GM21367 (cell line): ENCODE measurements at regions not wholly inside any gene's neighbourhood (a gene's known extent, or its start where the extent isn't known, plus 50 kb on each side); places are given as distances from the start of the nearest gene placed in this dataset.

Experiments
- ATAC-seq: cut with Tn5 transposase; IDR thresholded peaks from one replicate; pipeline ENCODE4 v1.9.1; 2021; ENCODE audit not compliant: unreplicated experiment

DNA sequence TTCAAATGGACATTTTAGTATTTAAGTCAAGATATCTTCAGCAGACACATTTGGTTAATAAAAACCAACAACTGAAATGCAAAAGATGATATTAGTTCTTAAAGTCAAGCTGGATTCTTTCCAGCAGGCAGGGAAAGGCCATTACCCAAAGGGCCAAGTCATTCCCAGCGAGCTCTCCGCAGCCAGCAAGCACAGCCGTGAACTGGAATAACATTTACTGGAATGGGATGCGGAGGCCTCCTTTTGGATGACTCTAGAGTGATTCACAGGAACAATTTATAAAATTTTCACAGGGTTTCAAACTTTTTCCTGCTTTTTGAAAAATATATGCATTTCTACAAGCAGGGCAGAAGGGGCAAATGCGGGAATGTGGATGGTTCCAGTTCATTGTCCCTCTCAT, 76.6 kb upstream of the DAB2 start:
- ATAC-seq, result no peak

DNA sequence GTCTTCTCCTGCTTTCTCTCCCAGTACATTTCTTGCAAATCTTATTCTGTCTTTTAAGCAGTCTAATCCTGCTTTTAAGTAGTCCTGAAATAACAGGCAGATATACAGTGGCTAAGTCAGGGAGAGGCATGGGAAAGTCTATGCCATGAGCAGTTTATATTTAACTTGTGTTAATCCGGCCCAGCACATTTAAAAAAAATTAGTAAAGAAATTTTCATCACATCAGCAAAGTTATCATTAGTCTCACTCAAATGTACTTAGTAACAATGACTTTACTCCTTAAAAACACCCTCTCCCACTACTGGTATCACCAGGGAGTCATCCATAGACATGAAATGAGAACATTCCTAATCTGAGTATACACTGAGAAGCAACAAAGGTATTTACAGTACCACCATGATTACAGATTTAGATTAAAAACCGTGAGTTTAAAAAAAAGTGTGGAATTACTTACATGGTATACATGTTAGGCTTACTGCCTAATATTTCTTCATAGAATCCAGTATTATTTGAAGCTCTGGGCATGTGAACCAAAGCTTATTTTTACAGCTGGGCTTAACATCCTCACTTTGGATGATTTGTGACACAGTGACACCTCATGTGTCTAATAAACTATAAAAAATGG, 75.9 kb upstream of the DAB2 start:
- no peak for ATAC-seq

DNA sequence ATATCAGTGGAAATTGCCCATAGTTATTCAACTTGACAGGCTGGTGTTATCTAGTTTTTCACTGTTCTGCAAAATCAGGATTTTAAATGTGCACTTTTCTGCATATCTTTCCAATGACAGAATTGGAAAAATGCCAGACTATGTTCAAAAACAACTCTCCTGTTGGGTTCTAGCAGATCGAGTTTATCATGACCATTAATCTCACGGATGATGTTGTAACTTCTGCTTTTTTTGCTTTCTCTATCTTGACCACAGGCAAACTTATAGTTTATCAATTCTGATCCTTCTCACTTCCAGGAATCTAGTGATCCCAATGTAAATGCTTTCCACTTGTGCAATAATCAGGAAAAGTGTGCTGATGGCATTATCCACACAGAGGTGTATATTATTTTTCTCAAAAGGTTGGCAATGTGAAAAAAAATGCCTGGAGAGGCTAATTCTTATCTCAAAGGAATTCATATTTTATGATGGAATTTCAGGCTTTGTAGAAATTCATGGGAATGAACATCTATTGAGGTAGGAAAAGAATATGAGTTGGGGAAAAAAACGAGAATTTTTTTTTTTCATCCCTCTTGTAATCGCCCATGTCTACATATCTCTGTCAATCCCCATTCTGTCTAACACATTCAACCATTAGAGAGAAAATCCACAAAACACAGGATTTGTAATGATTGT, 73.6 kb upstream of the DAB2 start:
- no peak for ATAC-seq

DNA sequence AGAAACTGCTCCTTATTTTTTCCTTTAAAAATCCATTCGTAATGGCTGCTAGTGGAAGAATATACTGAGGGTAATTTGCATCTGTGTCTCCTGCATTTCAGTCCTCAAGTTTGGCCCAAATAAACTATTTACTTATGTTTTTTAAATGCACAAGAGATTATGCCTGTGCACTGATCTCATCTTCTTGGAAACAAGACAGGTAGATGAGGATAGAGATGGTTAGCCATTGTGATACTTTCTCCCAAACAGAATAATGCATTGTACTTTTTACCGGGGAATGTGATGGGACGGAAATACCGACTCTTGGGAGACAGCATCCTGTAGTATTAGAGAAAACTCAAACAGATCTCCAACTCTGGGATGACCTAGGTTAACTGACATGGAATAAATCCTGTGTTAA, 72.5 kb upstream of the DAB2 start:
- ATAC-seq, result no peak

DNA sequence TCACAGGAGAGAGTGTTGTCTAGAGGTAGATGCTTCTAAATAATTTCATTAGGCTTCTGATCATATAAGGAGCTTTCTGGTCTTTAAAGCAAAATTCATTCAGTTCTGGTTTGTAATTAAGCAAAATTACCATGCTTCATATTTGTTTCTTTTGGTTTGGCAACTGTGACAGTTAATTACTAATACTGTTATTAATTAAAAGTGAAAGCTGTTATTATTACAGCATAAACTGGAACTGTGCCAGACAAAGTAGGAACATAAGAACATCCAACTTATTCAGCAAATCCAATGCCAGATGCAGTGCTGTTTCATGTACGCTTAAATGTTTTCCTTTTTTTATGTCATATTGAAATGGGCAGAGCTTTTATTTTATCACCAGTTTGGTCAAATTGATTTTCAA, 70.4 kb upstream of the DAB2 start:
- no peak for ATAC-seq

DNA sequence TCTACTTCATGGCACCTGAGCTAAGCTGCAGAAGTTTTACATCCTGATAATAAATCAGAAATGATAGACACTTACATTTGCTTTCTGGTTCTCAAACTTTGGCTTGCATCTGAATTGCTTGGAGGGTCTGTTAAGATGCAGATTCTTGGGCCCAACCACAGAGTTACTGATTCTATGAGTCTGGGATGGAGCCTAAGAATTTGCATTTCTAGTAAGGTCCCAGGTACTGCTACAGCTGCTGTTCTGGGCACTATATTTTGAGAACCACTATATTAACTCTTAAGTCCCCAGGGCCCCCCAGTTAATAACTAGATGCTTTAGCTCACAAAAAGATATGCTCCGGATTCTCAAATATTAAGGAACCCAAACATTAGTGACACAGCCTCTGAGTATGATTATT, 69.8 kb upstream of the DAB2 start:
- no peak for ATAC-seq

DNA sequence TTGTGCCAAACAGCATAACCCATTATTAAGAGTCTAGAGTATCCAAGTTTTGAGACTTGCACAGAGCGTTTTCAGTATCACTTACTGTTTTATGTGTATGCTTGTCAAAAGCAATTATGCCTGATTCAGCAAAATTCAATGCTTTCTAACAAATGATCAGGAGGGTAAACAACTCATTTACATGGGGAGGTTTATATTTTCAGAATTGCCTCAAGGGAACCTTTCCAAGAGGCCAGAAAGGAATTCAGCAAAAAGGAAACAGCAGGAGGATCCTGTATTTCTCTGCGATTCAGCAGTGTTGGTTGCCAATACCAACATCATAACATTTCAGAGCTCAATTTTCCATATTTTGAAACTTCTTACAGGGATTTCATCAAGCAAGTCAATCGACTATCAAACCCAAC, 69.3 kb upstream of the DAB2 start:
- ATAC-seq, result no peak

DNA sequence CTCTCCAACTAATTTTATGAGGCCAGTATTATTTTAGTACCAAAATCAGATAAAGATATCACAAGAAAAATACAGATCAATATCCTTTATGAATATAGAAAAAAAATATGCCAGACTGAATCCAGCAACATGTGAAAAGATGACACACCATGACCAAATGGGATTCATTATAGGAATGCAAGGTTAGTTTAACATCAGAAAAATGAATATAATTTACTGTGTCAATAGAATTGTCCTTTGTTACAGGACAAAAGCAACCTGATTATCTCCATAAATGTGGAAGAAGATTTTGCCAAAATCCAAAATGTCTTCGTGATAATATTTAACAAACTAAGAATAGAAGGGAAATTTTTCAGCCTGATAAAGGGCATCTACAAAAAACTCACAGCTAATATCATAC, 66.4 kb upstream of the DAB2 start:
- no peak for ATAC-seq

DNA sequence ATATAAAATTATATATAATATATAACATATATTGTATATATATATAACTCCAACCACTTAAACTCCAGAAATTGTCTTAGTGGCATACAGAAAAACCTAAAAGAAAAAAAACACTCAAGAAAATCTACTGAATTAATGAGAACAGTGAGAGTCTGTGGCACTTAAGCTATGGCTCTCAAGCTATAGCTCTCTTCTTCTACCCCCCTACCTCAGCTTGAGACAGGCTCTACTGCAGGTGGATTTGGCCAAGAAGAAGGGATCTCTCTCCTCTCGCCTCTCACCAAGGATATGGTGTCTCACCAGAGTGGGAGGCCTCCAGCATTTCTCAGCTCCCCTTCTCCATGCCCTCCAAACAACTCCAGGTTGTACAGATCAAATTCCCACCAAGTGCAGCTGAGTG, 64.5 kb upstream of the DAB2 start:
- ATAC-seq, result no peak

DNA sequence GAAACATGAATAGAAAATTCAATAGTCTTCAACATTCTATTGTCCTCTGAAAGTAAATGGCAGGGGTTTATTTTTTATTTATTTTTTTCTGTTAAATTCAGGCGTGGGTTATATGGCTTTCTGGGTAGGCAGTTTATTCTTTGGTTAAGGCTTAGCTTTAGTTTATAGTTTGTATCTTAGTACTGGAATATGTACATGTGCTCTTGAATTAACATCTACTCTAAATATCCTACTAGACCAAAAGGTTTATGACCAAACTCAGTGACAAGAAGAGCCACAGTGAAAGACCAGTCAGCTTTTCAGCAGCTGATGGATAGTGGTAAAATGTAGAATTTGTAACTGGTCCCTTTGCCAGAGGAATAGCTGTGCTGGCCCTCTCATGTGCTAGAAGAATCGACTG, 62.0 kb upstream of the DAB2 start:
- no peak for ATAC-seq

DNA sequence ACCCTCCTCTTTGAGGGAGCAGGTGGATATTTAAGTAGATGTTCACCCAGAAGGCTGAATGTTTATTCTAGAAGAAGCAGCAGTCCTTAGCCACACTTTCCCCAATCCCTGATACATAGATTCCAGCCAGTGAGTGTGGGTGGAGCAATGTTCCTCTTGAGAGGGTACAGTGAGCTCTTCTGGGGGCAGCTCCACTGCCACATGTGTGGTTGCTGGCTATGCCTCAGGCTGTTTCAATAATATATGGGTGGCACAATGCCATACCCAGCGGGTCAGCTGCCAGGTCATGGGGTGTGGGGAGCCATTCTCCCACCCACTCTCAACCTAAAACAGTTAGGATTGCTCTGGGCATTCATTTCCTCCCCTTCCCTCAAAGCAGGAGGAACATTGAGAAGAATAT, 61.6 kb upstream of the DAB2 start:
- no peak for ATAC-seq

DNA sequence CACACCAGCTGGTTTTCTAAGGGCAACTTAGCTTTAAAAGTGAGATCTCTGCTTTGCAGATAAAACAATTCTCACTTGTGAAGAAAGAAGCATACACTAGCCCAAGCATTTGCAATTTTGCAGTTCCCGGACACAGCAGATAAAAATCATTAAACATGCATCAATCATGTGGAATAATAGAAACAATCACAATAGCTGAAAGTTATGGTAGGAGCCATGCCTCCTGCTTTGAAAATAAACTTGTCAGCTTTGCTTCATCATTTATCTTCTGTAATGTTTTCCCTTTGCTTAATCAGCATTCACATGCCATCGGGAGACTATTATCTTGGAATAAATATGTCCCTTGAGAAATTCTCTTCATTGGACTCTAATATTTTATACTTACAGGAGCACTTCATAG, 60.3 kb upstream of the DAB2 start:
- no peak for ATAC-seq

DNA sequence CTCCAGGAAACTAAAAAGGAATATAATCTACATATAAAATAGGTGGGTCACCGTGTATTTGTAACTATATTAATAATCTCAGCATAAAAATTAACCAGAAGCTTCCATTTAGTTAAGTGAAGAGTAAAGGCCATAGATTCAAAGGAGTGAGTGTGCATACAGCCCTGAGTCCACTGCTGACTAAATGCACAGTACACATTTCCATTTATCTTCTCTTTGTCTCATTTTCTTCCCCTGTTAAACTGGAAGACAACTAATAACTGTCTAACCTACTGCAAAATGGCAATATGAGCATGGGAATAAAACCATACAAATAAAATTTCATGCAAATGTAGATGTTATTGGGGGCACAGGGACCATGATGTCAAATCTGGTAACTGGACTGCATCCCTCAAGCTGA, 59.9 kb upstream of the DAB2 start:
- no peak for ATAC-seq

DNA sequence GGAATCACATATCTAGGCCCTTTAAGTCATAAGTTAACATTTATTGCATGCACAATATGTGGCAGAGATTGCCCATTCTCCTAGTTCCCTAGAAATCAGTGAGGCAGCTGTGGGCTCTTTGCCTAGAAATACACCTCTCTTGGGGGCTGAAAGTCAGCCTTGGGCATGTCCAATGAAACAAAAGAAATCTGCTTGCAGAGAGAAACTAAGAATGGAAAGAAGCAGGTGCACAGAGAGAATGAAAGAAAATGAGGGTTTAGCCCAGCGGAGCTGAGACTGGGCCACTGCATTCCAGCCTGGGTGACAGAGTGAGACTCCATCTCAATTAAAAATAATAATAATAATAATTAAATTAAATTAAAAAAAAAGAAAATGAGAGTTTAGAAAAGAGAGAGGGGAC, 57.3 kb upstream of the DAB2 start:
- ATAC-seq, result no peak

DNA sequence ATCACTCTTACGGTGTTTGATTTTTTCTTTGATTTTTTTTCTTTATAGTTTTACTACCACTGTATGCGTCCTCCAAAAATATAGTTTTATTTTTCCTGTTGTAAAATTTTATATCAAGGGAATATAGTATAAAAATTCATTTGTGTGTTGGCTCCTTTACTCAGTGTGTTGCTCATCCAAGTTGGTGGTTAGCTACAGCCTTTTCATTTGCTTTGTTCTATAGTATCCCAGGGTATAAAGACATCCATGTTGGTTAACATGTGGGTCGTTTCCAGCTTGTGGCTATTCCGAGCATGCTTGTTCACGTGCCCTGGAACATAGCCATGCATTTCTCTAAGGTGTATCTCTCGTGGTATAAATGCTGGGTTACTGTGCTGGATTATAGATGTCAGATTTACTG, 54.8 kb upstream of the DAB2 start:
- ATAC-seq, result no peak

DNA sequence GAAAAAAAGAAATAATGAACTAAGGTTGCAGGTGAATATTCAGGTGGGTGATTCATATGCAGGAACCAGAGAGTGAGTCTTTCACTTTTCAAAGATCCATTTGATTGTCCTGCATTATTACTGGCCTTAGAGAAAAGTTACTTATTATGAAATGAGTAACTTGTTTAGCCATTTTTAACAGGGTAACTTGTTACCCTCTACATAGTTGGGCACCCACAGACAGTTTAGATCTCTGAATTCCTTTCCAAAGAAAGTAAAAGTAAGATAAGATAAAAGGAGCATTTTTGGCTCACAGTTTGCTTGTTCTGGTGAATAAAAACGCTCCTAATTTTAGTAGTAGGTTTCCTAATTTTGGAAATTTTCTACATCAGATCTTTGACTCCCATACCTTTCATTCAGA, 54.1 kb upstream of the DAB2 start:
- no peak for ATAC-seq

DNA sequence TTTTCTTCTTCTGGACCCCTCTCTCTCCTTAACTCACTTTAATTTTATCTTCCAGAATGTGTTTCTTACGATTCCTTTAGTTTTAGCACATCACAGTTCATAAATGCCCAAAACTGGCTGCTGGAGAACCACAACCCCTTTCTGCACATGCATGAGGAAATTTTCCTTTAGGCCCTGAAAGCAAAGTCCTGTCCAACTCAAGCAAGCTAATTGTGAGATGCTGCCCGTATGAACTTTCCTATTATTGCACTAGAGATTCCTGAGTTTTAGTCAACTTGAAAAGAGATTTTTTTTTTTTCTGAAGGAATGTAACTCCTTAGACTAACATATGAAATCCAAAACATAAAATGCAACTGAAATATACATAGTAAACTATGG, 52.1 kb upstream of the DAB2 start:
- ATAC-seq, result no peak

DNA sequence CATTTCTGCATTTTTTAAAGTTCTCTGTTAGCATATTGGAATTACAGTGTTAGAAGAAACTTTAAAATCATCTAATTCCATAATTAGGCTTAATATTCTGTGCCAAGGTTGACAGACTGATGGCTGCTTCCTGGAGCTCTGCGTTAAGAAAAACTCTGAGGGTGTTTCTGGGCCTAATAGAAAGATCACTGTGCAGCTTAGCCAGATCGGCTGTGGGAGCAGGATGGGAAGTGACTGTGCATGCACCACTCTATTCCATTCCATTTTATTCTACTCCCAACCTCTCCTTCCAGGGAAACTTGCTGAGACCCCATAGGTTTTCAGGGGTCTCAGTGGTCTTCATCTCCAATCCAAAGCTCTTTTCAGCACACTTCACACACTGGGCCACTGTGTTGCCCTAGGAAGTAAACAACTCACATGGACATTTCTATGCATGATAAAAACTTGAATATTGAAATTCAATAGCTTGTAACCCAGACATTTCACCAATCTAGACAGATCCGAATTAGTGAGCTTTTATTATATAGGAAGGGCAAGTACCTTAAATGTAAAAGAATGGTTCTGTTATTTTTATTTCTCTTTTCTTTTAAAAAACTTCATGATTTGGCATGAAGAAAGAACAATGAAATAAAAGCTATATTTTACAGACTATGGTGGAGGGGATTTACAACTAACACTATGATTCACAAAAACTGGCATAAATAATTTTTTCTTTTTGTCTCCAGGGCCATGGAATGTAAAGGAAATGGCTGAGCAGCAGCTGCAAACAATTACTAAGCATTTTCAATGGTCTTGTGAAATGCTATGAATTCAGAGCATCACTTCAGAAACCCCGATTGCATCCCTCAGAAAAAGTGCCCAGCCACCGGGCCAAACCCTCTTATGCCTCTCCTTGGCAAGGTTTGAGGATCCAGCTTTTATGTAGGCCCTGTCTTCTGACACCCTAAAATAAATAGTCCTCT, 51.4 kb upstream of the DAB2 start:
- no peak for ATAC-seq

DNA sequence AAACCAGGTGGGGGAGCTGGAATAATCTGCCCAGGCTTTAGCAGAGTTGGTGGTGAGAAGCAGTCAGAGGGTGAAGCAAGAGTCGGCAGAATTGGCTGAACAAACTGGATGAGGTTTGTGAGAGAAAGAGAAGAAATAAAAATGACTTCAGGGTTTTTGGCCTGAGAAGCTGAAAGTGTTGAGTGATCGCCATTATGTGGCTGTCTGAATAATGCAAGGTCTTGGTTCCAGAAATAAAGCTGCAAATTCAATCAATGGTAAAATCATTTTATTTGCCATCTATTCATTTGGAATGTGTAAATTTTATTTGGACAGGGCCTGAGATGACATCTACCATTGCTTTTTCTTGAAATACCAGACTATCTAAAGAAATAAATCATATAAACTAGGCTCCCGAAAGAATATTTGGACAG, 50.4 kb upstream of the DAB2 start:
- ATAC-seq, result no peak
